ENCODE measurements at regions not wholly inside any gene's neighbourhood (a gene's known extent, or its start where the extent isn't known, plus 50 kb on each side); places are given as distances from the start of the nearest gene placed in this dataset.

GRCh38 chr20:60453388-60454246 is 495.4 kb downstream of the CDH26 start:
- TF ChIP-seq CTCF (IDR thresholded peaks at IDR 0.05; ENCODE audit: unreplicated experiment): no peak
- no peak overlapping the region for H3K4me3 Mint-ChIP-seq (ENCODE audit: unreplicated experiment)
- CTCF ChIA-PET: interaction anchor here (0.6 kb wide), 2 partner anchors 32 to 447 kb away, joined by 3 to 4 read pairs; no protein-coding TSS in a partner anchor
- no TSS peak for BruUV-seq (replicated peaks)
- H3K27me3 Mint-ChIP-seq (ENCODE audit: insufficient read depth, unreplicated experiment): peaks cover 56% of the 10 kb centered on the region
- no peaks in the 10 kb centered on the region for H3K9me3 Mint-ChIP-seq (ENCODE audit: unreplicated experiment)
- H3K27ac Mint-ChIP-seq (ENCODE audit: low read depth, unreplicated experiment): no peak overlapping the region
- no peak for DNase-seq (ENCODE audit: unreplicated experiment)
- POLR2A ChIA-PET: no interaction called here
- intact Hi-C loops (cut with micrococcal nuclease): no loop called here
- H3K4me1 Mint-ChIP-seq (ENCODE audit: insufficient read depth, unreplicated experiment): no peaks in the 10 kb centered on the region
- H3K36me3 Mint-ChIP-seq (ENCODE audit: insufficient read depth, unreplicated experiment): no peaks in the 10 kb centered on the region

- CTCF ChIA-PET: interaction anchor here (0.6 kb wide), 1 partner anchor 32 kb away, joined by 3 read pairs; no protein-coding TSS in a partner anchor
- no peaks in the 10 kb centered on the region for H3K36me3 Mint-ChIP-seq (ENCODE audit: insufficient read depth, unreplicated experiment)
- no peak for TF ChIP-seq CTCF (IDR thresholded peaks at IDR 0.05; ENCODE audit: unreplicated experiment)
- no peak for DNase-seq (ENCODE audit: unreplicated experiment)
- no peak overlapping the region for H3K4me3 Mint-ChIP-seq (ENCODE audit: unreplicated experiment)
- peaks cover 58% of the 10 kb centered on the region for H3K27me3 Mint-ChIP-seq (ENCODE audit: insufficient read depth, unreplicated experiment)
- no TSS peak for BruUV-seq (replicated peaks)
- H3K9me3 Mint-ChIP-seq (ENCODE audit: unreplicated experiment): no peaks in the 10 kb centered on the region
- no peaks in the 10 kb centered on the region for H3K4me1 Mint-ChIP-seq (ENCODE audit: insufficient read depth, unreplicated experiment)
- no peak overlapping the region for H3K27ac Mint-ChIP-seq (ENCODE audit: low read depth, unreplicated experiment)
- POLR2A ChIA-PET: no interaction called here
- intact Hi-C loops (cut with micrococcal nuclease): no loop called here
Observed at GRCh38 chr20:60454491-60454890, 496.3 kb downstream of the CDH26 start.

- Mint-ChIP-seq H3K4me1 (ENCODE audit: insufficient read depth, unreplicated experiment) (no peaks in the 10 kb centered on the region), H3K4me3 (ENCODE audit: unreplicated experiment) (no peak overlapping the region), H3K27ac (ENCODE audit: low read depth, unreplicated experiment) (no peak overlapping the region), H3K27me3 (ENCODE audit: insufficient read depth, unreplicated experiment) (peaks cover 58% of the 10 kb centered on the region), H3K9me3 (ENCODE audit: unreplicated experiment) (no peaks in the 10 kb centered on the region), H3K36me3 (ENCODE audit: insufficient read depth, unreplicated experiment) (no peaks in the 10 kb centered on the region)
- intact Hi-C loops (cut with micrococcal nuclease): no loop called here
- BruUV-seq (replicated peaks): no TSS peak
- ChIA-PET CTCF (no interaction called here), POLR2A (no interaction called here)
- DNase-seq (ENCODE audit: unreplicated experiment): no peak
- TF ChIP-seq CTCF (IDR thresholded peaks at IDR 0.05; ENCODE audit: unreplicated experiment): no peak
Observed at GRCh38 chr20:60455272-60455671, 497.0 kb downstream of the CDH26 start.

- BruUV-seq (replicated peaks): no TSS peak
- TF ChIP-seq CTCF (IDR thresholded peaks at IDR 0.05; ENCODE audit: unreplicated experiment): no peak
- ChIA-PET CTCF (interaction anchor here (0.7 to 0.8 kb wide), 2 partner anchors 322 to 689 kb away, joined by 3 to 4 read pairs; no protein-coding TSS in a partner anchor), POLR2A (no interaction called here)
- Mint-ChIP-seq H3K4me1 (ENCODE audit: insufficient read depth, unreplicated experiment) (no peaks in the 10 kb centered on the region), H3K27me3 (ENCODE audit: insufficient read depth, unreplicated experiment) (peaks cover 49% of the 10 kb centered on the region), H3K4me3 (ENCODE audit: unreplicated experiment) (no peak overlapping the region), H3K36me3 (ENCODE audit: insufficient read depth, unreplicated experiment) (no peaks in the 10 kb centered on the region), H3K27ac (ENCODE audit: low read depth, unreplicated experiment) (no peak overlapping the region), H3K9me3 (ENCODE audit: unreplicated experiment) (no peaks in the 10 kb centered on the region)
- no peak for DNase-seq (ENCODE audit: unreplicated experiment)
- intact Hi-C loops (cut with micrococcal nuclease): no loop called here
Observed at GRCh38 chr20:60459212-60459611, 501.0 kb downstream of the CDH26 start.
